NCI-H2196 treated with DMSO at 0.1 percent for 48 hours (cell line): ENCODE measurements at regions not wholly inside any gene's neighbourhood (a gene's known extent, or its start where the extent isn't known, plus 50 kb on each side); places are given as distances from the start of the nearest gene placed in this dataset.
"Not testable (repeated sequence)": the region's sequence is repeated elsewhere in the genome, so short reads cannot be mapped to it uniquely, and the experiment has no call there.

Source experiments
- DNase-seq: peaks from one replicate; lab custom pipeline; 2025; ENCODE audit not compliant: unreplicated experiment; lab: John Stamatoyannopoulos, UW

- no peak for DNase-seq
Observed at GRCh38 chr7:17437586-17437985, 139.1 kb downstream of the AHR start.

GRCh38 chr7:17440025-17440784 is 141.8 kb downstream of the AHR start:
- not testable (repeated sequence) for DNase-seq

DNA sequence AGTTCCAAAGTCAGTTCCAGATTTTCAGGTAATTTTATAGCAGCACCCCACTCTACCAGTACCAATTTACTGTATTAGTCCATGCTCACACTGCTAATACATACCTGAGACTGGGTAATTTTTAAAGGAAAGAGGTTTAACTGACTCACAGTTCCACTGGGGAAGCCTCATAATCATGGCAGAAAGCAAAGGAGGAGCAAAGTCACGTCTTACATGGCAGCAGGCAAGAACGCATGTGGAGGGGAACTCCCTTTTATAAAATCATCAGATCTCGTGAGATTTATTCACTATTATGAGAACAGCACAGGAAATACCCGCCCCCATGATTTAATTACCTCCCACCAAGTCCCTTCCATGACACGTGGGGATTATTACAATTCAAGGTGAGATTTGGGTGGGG is 142.4 kb downstream of the AHR start:
- no peak for DNase-seq

DNA sequence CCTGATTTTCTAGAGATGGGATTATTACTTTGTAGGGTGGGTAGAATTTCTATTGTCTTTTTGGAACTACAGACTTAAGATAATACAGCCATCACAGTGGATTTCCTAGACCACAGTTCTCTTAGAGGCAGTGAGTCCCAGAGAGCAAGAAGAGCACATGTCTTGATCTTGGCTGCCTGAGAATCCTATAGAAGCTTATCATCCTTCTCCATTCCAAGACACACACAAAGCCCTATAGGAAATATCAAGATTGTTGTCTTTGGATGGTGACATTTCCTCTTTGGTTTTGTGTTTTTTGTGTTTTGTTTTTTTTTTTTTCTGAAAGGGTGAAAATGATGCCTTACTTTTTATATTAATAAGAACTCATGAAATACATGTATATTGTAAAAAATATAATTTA is 143.1 kb downstream of the AHR start:
- DNase-seq, result no peak

DNA sequence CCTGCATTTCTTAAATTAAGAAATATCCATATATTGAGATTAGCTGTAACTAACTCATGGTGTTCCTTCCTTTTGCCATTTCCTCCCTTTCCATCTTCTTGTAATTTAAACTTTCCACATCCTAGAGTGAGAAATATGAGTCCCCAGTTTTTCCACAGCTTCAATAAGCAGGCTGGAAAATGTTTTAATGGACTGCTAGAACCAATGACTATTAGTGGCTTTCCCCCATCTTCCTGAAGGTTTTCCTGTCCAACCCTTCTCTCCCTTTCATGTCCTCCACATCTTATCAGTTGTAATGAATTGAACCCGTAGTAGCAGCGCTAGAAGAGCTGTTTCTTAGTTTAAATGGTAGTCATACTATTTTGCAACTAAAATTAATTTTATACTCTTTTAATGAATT is 145.7 kb downstream of the AHR start:
- DNase-seq, result no peak

- DNase-seq, result no peak
Observed at GRCh38 chr7:17444673-17445072, 146.2 kb downstream of the AHR start.

- DNase-seq, result no peak
Observed at GRCh38 chr7:17446340-17446739, 147.9 kb downstream of the AHR start.

GRCh38 chr7:17447728-17448478 is 149.5 kb downstream of the AHR start:
- DNase-seq, result no peak

- DNase-seq, result no peak
Observed at GRCh38 chr7:17448479-17449423, 150.3 kb downstream of the AHR start.

DNA sequence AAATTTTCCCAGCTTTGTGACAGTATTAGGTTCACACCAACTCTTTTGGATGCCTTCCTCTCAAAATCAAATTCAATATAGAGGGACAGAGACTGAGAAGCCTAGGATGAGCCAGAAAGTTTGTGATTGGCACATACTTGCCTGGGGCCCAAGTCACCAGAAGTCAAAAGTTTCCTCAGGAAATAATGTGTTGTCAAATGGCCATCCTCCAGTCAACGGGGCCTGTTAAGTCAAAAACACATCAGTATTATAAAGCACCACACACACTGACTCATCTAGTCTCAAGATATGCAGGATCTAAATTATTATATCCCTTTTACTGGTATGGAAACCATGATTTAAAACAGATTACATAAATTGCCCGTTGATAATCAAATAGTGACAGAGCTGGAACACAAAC is 158.1 kb downstream of the AHR start:
- no peak for DNase-seq

DNA sequence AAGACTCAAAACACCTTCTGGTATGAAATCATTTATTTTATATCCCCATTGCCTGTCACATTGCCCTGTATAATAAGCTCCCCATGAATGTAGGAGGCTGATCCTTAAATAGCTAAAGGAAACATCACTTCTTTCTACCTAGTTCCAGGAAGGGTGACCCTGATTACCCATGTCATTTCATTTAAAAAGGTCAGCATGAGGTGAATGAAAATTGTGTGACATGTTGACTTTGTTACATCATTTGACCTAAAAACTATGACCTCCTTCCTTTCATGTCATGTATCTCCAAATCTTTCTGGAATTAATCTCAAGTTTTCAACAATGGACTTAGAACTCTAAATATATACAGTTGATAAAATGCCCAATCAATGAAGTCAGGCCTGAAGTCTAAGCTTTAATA is 161.5 kb downstream of the AHR start:
- no peak for DNase-seq

- DNase-seq, result no peak
Observed at GRCh38 chr7:17460665-17461064, 162.2 kb downstream of the AHR start.

- no peak for DNase-seq
Observed at GRCh38 chr7:17462131-17462631, 163.7 kb downstream of the AHR start.

DNA sequence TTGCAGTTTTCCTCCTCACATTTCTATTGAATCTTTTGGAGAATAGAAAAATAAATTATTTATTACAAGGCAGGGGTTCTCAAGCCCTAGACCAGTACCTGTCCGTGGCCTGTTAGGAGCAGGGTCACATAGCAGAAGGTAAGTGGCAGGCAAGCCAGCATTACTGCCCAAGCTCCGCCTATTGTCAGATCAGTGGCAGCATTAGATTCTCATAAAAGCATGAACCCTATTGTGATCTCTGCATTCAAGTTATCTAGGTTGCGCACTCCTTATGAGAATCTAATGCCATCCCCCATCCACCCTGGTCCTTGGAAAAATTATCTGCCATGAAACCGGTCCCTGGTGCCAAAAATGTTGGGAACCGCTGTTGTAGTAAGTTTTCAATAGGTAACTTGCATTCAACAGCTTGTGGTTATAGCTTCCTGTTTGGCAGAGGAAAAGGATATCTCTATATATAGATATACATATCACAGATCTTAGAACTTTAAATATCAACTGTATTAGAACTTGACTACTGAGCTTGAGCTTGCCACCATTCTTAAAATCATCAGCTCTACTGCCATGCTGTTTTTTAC is 165.1 kb downstream of the AHR start:
- DNase-seq, result no peak

GRCh38 chr7:17466216-17466615 is 167.8 kb downstream of the AHR start:
- DNase-seq, result no peak

DNA sequence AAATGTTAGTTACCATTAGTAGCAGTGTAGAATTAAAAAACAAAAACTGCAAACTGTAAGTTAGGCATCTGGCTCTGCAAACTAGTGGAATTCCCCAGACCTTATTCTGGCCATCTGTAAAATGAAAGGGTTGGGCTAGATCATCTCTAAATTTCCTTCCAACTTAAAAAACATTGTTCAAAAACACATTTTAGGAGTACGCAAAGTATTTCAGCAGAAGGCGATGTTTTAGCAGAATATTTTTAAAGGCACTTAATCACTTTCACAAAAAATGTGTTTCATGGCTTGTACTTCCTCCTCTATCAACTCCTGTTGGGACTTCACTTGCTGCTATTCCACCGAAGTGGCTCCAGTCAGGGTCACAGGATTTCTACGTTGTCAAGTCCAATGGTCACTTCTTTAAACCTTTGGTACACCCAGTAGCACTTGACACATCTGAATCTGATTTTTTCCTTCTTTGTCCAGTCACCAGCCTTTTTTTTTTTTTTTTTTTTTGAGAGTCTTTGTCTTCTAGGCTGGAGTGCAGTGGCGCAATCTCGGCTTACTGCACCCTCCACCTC is 169.0 kb downstream of the AHR start:
- DNase-seq, result no peak

DNA sequence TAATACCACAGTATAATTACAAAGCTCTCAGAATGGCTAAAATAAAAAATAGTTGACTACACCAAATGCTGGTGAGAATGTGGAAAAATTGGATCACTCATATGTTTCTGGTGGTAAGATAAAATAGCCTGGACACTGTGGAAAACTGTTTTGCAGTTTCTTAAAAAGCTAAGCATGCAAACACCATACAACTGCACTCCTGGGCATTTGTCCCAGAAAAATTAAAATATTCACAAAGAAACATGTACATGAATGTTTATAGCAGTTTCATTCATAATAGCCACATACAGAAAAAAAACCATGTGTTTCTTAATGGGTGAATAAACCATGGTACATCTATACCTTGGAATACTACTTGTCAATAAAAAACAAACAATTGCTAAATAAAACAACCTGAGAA is 172.9 kb downstream of the AHR start:
- no peak for DNase-seq

DNA sequence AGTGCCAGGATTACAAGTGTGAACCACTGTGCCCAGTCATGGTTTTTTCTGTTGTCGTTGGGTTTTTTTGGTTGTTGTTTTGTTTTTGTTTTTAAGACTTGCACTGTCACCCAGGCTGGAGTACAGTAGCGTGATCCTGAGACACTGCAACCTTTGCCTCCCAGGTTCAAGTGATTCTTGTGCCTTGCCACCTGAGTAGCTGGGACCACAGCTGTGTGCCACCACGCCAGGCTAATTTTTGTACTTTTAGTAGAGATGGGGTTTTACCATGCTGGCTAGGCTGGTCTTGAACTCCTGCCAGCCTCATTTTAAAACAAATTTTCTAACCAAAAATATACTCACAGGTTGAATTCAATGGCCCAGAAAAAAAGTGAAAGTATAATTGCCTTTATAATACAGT is 174.1 kb downstream of the AHR start:
- DNase-seq, result no peak

GRCh38 chr7:17472939-17473338 is 174.5 kb downstream of the AHR start:
- no peak for DNase-seq

- DNase-seq, result no peak
Observed at GRCh38 chr7:17474724-17475344, 176.4 kb downstream of the AHR start.
